Keratinocyte (primary cell): ENCODE measurements at regions not wholly inside any gene's neighbourhood (a gene's known extent, or its start where the extent isn't known, plus 50 kb on each side); places are given as distances from the start of the nearest gene placed in this dataset.

ENCODE experiments used
- CTCF ChIP-seq, 3 experiments: IDR thresholded peaks in 1 of 3; conservative IDR thresholded peaks in 1 of 3; optimal IDR thresholded peaks in 1 of 3; 2 replicates in 2 of 3; 3 replicates in 1 of 3; pipeline versions ENCODE3 to v1.5.1; 2011; ENCODE audit warnings: low read length in 3 of 3, mild to moderate bottlenecking in 3 of 3, moderate library complexity in 2 of 3, control low read depth in 1 of 3, inconsistent platforms in 1 of 3; ENCODE audit not compliant: insufficient read depth in 2 of 3; ENCODE audit errors: extremely low read depth in 1 of 3
- EZH2 ChIP-seq: IDR thresholded peaks from one replicate; pipeline ENCODE4 v1.6.1; 2012; ENCODE audit warnings: inconsistent platforms, mild to moderate bottlenecking, low read length, moderate library complexity

GRCh38 chr7:159198016-159198724 is 53.5 kb upstream of the VIPR2 start:
- no peak for TF ChIP-seq CTCF (optimal IDR thresholded peaks at IDR 0.05 in 1 of 3, IDR thresholded peaks at IDR 0.05 in 1 of 3, conservative IDR thresholded peaks at IDR 0.05 in 1 of 3; ENCODE audit: extremely low read depth in 1 of 3, insufficient read depth in 2 of 3, low read length in 3 of 3)
- TF ChIP-seq EZH2, result no peak
